LNCaP clone FGC (cell line): ENCODE measurements at regions not wholly inside any gene's neighbourhood (a gene's known extent, or its start where the extent isn't known, plus 50 kb on each side); places are given as distances from the start of the nearest gene placed in this dataset.

Experiments used
- DNase-seq: peaks from one replicate; pipeline ENCODE4 v3.0.0-alpha.2; 2011; ENCODE audit warnings: low read depth
- H3K4me3 ChIP-seq: 2 replicates; pipeline ENCODE4 v1.5.1; 2011; ENCODE audit warnings: mild to moderate bottlenecking, low read depth, low read length, control low read depth
- TF ChIP-seq, protein P1 (sequence below): IDR thresholded peaks from 2 replicates; pipeline ENCODE4 v1.5.1; 2012; ENCODE audit warnings: mild to moderate bottlenecking; ENCODE audit not compliant: control insufficient read depth, insufficient read depth; ENCODE audit errors: extremely low read depth

DNA sequence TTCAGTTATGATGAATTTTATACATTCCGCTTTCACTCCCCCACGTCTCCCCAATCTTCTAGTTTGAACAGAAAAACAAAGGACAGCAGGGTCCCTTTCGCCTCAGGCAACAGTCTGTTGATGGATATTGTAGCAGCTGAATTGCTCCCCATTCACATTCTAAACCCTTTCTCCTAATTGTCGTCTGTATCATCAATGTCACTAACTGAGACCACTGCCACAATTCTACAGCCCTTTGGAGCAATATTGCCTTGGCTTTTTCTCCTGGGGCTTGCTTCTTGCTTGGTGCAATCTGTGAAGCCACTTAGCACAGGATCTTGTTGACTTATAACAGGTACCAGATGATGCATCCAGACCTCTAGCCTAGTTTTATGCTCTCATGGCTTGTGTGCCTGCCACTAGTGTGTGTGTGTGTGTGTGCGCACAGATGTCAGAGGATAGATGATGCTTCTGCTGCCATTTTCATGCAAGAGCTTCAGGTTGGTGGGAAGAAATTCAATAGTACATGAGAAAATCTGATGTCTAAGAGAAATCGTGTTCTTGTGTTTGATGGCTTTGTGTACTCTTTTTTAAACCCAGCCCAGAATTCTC, 195.2 kb upstream of the ISL1 start:
- no peak overlapping the region for H3K4me3 ChIP-seq
- DNase-seq = no peak
- TF ChIP-seq, protein P1, sequence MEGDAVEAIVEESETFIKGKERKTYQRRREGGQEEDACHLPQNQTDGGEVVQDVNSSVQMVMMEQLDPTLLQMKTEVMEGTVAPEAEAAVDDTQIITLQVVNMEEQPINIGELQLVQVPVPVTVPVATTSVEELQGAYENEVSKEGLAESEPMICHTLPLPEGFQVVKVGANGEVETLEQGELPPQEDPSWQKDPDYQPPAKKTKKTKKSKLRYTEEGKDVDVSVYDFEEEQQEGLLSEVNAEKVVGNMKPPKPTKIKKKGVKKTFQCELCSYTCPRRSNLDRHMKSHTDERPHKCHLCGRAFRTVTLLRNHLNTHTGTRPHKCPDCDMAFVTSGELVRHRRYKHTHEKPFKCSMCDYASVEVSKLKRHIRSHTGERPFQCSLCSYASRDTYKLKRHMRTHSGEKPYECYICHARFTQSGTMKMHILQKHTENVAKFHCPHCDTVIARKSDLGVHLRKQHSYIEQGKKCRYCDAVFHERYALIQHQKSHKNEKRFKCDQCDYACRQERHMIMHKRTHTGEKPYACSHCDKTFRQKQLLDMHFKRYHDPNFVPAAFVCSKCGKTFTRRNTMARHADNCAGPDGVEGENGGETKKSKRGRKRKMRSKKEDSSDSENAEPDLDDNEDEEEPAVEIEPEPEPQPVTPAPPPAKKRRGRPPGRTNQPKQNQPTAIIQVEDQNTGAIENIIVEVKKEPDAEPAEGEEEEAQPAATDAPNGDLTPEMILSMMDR = no peak

DNA sequence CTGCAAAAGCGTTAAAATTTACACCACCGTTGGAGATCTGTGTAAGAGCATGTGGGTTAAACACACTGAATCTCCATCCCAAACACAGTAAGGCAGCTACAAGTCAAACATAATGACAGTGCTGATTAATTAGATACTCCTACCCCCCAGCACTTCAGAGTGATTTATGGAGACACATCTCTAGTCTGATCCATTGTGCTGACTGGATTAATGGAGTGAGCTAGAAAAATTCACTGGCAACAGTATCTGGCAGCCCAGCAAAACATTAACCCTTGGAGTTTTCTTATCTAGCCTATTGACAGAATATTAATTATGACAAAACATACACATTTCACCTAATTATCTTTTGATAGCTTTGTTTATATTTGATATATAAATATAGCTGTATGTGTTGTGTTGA, 188.6 kb upstream of the ISL1 start:
- H3K4me3 ChIP-seq = no peak overlapping the region
- TF ChIP-seq, protein P1 = no peak
- no peak for DNase-seq

DNA sequence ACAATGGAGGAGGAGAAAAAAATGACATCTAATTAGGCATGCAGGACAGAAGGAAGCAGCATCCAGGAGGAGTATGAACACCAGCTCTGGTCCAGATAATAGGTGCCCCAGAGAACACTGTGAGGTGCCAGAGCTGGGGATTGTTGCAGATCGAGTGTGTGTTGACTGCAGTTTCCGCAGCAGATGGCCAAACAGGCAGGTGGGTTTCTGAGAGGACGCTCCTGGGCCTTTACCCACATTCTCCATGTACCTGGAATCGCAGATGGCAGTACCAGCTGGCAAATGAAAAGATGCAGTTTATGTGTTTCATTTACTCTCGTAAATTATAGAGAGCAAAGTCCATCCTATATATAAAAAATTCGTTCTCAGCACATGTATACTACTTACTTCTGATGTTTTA, 182.2 kb upstream of the ISL1 start:
- no peak overlapping the region for H3K4me3 ChIP-seq
- TF ChIP-seq, protein P1 = no peak
- no peak for DNase-seq

DNA sequence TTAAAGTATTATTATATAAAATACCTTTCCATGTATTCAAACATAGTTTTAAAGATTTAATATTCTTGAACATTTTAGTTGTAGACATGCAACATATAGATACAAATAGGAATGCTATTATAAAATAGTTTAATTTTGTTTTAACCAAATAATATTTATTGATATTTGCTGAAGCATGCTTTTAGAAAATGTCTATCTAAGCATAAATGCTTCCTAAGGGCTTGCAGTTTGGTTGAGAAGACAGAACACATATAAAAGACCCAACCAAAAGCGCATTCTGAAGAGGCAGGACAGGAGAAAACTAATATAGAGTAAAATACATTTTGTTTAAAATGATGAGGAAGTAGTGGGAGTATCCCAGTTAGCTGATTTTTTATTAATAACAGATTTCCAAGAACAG, 181.5 kb upstream of the ISL1 start:
- TF ChIP-seq, protein P1 = no peak
- DNase-seq = no peak
- no peak overlapping the region for H3K4me3 ChIP-seq

DNA sequence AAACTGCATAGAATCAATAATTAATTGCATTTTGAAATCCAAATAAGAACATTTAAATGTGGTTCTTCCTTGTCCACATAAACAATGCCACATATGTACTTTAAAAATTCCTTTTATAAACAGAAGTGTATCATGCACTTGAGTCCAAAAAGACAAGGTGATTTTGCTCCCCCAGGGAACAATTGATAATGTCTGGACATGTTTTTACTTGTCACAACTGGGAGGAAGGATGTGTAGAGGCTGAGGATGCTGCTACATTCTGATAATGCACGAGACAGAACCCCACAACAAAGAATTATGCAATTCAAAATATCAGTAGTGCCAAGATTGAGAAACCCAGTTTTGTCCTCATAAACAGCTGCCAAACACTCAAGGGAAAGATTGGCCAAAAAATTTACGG, 181.1 kb upstream of the ISL1 start:
- no peak overlapping the region for H3K4me3 ChIP-seq
- TF ChIP-seq, protein P1 = no peak
- no peak for DNase-seq

DNA sequence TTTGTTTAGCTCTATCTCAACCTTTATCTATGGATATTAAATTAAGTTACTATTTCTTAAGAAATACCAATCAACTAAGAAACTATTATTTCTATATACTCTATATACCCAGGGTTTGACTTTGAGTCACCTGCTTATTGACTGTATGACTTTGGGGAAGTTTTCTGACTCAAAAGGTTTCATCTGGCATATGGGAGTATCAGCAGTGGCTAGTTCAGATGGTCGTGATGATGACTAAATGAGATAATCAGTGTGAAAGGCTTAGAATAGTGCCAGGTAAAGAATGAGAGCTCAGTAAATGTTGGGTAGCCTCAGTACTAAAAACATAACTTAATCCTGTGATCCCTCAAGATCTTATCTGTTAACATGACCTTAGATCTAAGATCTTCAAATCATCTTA, 179.7 kb upstream of the ISL1 start:
- no peak for DNase-seq
- H3K4me3 ChIP-seq = no peak overlapping the region
- TF ChIP-seq, protein P1 = no peak

DNA sequence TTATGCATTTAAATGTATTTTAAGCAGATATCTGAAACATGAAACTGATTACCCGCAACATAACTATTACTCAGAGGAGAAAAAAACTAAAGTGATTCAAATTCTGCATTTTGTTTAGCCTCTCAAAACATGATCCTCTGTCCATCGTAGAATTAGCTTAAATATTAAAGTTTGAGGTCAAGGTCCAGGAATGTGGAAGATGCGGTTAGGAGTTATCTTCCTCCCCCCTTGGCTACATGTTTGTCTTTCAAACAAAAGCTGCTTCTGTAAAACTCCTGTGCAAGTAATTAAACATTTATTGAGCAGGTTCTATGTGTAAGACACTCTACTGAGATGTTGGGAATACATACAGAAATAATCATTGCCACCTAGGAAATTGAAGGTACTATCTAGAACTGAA, 175.0 kb upstream of the ISL1 start:
- H3K4me3 ChIP-seq = no peak overlapping the region
- TF ChIP-seq, protein P1 = no peak
- no peak for DNase-seq
